GM18951 (cell line): ENCODE measurements at regions not wholly inside any gene's neighbourhood (a gene's known extent, or its start where the extent isn't known, plus 50 kb on each side); places are given as distances from the start of the nearest gene placed in this dataset.

Source experiments
- POLR2A ChIP-seq: IDR thresholded peaks from 4 replicates; pipeline ENCODE4 v1.6.1; 2011; ENCODE audit warnings: mild to moderate bottlenecking; ENCODE audit not compliant: insufficient read length, insufficient read depth; ENCODE audit errors: extremely low read depth
- in situ Hi-C: fragments of 300-500 bp; cut with MboI; formaldehyde crosslinking; loops from one replicate; pipeline ENCODE4 v1.12.0; 2022; ENCODE audit warnings: low sequenced_read_pairs, mixed read lengths, inconsistent platforms; ENCODE audit not compliant: unreplicated experiment

DNA sequence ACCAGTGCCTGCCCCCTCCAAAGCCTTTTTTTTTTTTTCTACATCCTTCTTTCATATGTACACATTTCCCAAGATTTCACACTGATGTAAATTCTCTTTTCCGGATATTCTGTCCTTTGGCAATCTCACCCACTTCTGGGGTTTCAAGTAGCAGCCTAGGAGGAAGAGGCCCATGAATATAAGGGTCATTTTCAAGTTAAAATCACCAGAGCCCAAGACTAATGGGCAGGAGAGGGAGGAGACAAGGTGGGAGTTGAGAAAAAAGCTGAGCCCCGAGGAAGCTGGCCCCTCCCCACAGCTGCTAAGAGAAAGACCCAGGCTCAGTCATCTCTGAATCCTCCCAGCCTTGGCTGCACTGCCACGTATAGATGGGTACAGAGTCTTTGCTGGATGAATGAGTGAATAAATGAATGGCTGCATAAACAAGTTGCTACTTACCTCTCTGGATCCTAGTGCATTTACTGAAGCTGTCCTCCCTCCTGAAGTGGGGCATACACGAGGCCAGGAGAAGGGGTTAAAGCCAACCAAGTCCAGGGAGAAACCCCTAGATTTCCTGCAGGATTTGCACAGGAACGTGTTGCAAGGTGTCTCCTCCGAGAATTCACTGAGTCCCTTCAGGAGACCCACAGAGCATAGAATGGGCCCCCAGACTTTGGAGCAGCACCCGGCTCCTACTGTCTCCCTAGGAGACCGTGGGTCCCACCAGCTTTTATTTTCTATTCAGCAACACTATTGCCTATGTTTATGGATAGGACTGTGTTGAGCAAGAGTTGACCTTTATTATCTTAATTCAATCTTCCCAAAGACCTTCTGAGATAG, 100.8 kb upstream of the LIPC start:
- in situ Hi-C loops, result no loop called here
- no peak for TF ChIP-seq POLR2A

DNA sequence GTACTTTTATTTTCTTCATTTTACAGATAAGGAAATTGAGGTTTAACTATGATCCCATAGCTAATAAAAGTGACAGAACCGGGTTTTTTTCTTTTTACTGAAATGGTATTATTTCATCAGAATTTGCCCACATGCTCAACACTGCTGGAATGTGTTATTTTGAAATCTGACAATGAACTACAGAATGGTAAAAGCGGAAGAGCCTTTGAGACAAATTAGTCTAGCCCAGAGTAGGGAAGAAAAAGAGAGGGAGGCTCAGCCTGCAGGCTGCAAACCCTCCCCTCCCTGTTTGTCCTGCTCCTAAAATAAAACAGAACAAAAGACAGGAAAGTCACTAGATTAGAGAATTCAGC, 100.3 kb upstream of the LIPC start:
- in situ Hi-C loops, result no loop called here
- TF ChIP-seq POLR2A, result no peak

DNA sequence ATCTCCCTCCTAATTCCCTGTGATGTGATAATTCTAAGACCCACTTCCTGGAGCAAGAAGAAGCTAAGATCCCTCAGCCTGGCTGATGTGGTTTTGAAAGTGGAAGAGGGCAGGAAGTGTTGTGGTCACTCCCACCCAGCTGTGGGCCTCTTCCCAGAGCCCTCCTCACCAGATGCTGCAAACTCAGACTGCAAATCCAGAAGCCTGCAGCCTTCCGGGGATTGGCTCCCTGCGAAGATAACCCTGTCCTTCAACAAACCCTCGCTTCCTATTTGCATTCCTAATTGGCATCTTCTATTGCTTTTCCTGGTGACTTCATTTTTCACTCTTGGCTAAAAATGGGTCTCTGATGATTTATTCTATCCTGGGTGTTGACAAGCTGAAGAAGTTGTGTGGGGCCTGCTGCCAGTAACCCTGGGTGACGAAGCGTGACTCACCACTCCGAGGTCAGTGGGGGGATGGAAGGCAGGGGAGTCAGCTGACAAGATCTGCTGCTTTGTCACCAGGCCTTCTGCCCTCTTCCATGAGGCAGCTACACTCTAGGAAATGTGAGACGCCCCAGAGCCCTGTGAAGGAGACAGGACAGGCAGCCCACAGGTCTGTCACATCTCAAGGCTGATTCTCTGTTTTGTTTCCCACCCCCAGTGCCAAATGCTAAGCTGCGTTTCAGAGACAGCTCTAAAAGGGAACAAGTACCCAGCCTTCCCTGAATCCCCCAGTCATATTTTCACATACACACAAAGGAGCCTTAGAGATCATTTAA, 99.7 kb upstream of the LIPC start:
- in situ Hi-C loops, result no loop called here
- peak; percentile 20 for TF ChIP-seq POLR2A

DNA sequence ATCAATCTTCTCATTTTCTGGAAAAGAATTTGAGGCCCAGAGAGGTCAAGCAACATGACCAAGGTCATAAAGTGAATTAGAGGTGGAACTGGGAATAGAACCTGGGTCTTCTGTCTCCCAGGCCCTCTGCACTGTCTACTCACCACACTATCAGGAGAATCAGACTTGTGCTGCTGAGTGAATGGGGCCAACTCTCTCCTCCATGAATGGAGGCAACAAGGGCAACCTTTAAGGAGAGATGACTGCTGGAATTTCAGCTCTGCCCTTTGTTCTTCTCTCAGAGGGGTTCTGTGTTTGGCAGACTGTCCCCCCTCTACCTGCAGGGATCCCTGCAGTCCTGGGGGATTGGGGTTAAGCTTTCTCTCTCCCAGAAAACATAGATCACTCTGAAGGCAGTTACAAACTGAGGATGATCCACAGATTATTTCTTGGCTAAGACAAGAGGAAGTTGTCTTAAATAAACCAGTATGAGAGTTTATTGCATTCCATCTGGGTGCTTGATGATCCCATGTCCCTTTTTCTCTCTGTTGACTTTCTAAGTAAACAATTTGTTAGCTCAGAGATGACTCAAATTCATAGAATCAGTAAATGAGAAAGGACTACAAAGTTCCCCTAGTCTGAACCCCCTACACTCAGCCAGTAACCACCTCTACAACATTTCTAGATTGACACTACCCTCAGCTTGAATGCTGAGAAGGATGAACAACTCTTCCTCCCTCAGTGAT, 99.0 kb upstream of the LIPC start:
- in situ Hi-C loops, result no loop called here
- TF ChIP-seq POLR2A, result no peak

DNA sequence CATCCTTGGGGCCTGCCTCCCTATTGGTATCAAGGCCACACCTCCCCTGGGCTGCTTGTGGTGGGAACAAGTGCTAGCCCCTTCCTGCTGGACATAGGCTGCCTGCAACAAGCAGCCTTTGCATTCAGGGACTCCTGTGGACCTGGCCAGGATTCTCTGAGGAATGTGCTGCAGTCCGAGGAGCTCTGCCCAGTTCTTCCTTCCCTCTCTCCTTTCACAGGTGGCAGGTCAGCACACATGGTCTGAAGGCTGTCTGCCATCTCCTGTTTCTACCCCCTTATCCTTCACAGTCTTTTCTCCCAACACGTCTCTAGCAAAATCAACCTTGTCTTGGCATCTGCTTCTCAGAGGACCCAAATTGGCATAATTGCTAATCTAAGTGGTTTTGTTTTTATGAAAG, 97.0 kb upstream of the LIPC start:
- in situ Hi-C loops, result no loop called here
- no peak for TF ChIP-seq POLR2A

DNA sequence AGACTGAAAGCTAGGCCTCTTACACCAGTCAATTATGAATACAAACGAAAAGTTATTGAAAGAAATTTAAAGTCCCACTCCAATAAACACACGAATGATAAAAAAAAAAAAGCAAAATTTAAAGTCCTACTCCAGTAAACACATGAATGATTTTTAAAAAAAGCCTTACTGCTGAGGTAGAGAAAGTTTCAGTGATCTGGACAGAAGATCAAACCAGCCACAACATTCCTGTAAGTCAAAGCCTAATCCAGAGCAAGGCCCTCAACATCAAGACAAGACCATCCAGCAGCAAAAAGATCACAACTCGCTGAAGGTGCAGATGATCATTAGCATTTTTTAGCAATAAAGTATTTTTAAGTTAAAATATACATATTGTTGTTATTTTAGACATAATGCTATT, 95.6 kb upstream of the LIPC start:
- no peak for TF ChIP-seq POLR2A
- in situ Hi-C loops, result no loop called here

DNA sequence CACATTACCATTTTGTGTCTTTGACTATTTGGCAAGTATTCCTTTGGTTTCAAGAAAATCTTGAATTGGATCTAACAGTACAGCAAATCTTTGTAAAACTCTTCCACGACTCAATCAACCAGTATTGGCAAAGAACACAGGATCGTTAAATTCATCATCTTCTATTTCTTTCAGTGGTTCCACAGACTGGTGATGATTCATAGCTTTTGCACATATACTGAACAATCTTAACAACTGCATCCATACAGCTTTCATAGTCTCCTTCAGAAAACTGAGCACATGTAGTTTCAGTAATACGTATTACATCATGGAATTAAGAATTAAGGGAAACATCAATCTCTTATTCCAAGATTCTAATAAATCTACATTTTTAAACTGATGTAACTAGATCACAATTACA, 91.6 kb upstream of the LIPC start:
- no peak for TF ChIP-seq POLR2A
- in situ Hi-C loops, result no loop called here

DNA sequence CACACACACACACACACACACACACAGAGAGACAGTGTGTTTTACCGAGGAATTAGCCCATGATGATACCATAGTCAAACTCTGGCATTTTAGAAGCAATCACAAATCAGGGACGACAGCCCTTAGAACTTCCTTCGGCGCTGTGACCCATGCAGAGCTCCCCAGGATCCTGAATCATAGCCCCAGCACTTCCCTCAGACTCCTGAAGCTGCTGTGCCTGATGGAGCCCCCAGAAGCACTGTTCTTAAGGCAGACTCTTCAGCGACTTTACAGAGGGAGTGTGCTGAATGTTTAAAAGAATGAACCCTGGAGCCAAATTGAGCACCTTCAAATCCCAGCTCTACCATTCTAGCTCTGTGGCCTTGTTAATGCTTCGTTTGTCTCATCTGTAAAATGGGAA, 89.3 kb upstream of the LIPC start:
- in situ Hi-C loops, result no loop called here
- no peak for TF ChIP-seq POLR2A

DNA sequence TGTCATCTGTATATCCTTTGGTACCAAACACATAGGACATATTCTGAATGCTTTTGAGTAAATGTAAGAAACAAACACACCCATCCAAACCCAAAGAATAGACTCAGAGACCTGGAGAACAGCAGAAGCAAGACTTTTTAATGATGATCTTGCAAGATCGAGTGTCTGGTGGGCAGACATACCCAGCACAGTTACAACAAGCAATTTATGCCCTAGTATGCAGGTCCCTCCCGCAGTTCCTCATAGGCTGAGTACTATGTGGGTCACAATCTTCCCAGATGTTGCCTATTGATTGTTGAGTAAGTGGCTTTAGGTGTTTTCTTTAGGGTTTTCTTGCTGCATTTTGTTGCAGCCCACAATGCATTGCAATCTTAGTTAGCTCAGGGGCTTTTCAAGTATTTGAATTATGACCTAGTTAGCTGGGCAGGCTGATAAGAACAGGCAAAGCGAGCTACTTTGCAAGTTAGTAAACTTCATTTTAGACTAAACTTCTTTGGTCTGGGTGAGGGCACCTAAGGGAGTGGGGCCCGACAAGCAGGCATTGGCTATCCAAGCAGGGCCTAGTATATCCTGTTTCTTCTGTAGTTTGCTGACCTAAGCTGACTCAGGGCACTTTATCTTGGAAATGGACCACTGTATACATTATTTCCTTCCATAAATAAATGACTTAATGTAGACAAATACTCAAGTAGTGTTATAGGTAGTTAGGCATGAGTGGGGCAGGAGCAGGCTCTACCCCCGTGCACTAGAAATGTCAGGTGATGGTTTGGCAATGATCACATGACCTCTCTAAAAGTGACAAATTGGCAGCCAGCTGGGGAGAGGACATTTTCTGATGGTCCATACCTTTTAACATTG, 87.3 kb upstream of the LIPC start:
- in situ Hi-C loops, result no loop called here
- TF ChIP-seq POLR2A, result no peak

DNA sequence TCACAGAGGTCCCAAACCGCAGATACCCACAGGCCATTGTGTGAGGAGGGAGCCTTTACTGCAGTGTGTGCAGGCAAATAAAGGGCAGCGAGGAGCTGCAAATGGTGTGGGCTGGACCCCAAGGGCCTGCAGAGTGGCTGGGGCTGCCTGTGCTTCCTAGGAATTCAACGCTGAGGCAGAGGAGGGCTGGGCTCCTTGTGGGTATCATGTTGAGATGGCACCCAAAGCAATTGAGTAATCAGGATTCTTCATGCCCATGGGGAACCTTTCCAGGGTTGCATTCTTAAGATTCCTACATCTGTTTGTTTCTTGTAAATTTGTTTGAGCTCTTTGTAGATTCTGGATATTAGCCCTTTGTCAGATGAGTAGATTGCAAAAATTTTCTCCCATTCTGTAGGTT, 85.4 kb upstream of the LIPC start:
- in situ Hi-C loops, result no loop called here
- no peak for TF ChIP-seq POLR2A

DNA sequence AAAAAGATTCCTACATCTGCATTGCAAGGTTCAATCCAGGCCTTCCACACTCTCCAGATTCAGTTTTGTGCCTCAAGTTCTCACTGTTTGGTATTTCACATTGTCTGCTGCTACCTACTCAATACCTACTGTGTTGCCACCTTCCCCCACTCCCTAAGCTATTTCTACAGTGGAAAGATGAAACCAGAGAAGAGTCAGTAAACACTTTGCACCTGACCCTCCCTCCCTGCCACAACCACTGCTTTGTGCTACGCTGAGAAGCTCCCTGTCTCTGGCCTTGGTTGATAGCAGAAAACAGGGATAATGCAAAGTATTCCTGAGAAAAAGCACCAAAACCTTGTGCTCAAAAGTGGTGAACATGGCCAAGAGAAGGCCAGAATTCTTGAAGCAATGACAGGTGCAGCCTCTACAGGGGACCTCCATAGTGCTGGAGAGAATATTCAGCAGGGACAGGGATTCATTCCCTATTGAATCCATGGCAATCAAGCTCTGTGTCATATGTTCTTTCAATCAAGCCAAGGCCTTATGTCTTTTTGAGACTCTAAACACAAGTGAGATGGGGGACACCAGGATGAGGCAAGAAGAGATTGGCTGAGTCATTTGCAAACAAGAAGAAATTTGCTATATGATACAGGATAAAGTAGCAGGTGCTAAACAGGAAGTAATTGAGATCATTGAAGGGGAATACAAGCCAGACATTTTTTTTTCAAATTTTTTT, 83.5 kb upstream of the LIPC start:
- in situ Hi-C loops, result no loop called here
- TF ChIP-seq POLR2A, result no peak
